ENCODE measurements at regions not wholly inside any gene's neighbourhood (a gene's known extent, or its start where the extent isn't known, plus 50 kb on each side); places are given as distances from the start of the nearest gene placed in this dataset.

DNA sequence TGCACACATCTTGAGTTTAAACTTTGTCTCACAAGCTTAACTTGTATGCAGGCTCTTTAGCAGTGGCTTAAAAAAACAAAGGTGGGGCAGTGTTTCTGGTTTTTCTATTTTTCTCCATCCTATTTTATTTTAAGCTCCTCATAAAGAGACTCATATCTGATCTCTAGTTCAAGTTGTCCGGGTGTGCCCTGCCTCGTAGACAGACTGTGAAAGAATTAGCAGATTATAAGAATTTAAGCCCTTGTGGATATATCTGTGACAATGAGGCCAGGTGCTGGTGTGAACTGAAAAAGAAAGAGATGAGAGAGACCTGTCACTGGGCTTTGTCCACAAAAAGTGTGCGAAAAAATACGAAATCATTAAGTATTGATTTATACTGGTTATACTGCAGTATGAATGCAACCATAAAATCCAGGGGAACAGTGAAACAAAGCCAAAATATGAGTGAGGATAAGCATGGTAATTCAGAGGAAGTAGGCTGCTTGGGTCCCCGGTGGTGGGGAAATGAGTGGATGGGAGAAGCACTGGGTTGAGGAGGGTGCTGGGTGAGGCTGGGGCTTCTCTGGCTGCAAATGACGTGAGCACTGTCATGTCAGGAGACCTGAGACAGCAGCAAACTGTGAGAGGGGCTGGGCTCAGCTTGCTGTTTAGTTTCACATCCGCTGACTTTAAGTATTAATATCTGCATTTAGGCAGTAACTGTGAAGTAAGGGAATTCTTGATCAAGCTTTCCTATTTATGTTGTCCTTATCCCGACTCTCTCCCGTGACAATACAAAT is 179.7 kb upstream of the ANKRD55 start:
- Histone ChIP-seq H3F3A (ENCODE audit: low read depth) (no peaks in the 10 kb centered on the region), H2AFZ (ENCODE audit: low read length) (no peak overlapping the region), H3K4me3 (ENCODE audit: low read length, poor library complexity, severe bottlenecking) (no peak overlapping the region), H3K79me2 (ENCODE audit: insufficient read depth, low read length) (no peaks in the 10 kb centered on the region), H4K20me1 (ENCODE audit: insufficient read depth, low read length, poor library complexity, severe bottlenecking) (no peaks in the 10 kb centered on the region), H3K4me2 (ENCODE audit: low read depth, low read length, poor library complexity, severe bottlenecking) (no peak overlapping the region), H3K36me3 (ENCODE audit: insufficient read depth, low read length) (no peaks in the 10 kb centered on the region), H3K27me3 (ENCODE audit: insufficient read depth, low read length, poor library complexity, severe bottlenecking) (no peaks in the 10 kb centered on the region), H3K9me2 (replicated peaks; ENCODE audit: low read depth, low read length) (no peaks in the 10 kb centered on the region), H3K9me3 (ENCODE audit: insufficient read depth, low read depth, low read length) (no peaks in the 10 kb centered on the region), H3K4me1 (ENCODE audit: insufficient read depth, low read length, poor library complexity, severe bottlenecking) (no peaks in the 10 kb centered on the region), H3K9ac (ENCODE audit: low read depth, low read length, poor library complexity, severe bottlenecking) (no peak overlapping the region)
- TF ChIP-seq, protein P1, sequence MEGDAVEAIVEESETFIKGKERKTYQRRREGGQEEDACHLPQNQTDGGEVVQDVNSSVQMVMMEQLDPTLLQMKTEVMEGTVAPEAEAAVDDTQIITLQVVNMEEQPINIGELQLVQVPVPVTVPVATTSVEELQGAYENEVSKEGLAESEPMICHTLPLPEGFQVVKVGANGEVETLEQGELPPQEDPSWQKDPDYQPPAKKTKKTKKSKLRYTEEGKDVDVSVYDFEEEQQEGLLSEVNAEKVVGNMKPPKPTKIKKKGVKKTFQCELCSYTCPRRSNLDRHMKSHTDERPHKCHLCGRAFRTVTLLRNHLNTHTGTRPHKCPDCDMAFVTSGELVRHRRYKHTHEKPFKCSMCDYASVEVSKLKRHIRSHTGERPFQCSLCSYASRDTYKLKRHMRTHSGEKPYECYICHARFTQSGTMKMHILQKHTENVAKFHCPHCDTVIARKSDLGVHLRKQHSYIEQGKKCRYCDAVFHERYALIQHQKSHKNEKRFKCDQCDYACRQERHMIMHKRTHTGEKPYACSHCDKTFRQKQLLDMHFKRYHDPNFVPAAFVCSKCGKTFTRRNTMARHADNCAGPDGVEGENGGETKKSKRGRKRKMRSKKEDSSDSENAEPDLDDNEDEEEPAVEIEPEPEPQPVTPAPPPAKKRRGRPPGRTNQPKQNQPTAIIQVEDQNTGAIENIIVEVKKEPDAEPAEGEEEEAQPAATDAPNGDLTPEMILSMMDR (conservative IDR thresholded peaks at IDR 0.05; ENCODE audit: low read length): no peak
- no peak for TF ChIP-seq EZH2phosphoT487 (IDR thresholded peaks at IDR 0.05; ENCODE audit: borderline replicate concordance)

DNA sequence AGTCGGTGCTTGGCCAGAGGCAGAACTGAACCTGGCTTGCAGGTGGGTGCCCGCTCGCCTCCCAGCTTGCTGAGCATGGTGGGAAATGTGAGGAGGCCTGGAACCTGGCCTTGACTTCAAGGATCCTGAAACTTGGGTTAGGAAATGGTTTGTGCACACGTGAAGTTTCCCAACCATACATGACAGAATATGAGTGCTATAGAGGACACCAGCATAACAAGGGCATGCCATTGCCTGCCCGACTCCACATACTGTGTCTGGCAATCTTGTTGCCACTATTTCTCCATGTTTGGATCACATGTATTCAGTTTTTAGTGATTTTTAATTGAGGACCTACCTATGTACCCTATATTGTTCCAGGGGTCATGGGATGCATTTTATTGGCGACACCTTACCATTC is 177.6 kb upstream of the ANKRD55 start:
- H3K4me2 ChIP-seq (ENCODE audit: low read depth, low read length, poor library complexity, severe bottlenecking): no peak overlapping the region
- no peaks in the 10 kb centered on the region for H3K36me3 ChIP-seq (ENCODE audit: insufficient read depth, low read length)
- no peaks in the 10 kb centered on the region for H3K4me1 ChIP-seq (ENCODE audit: insufficient read depth, low read length, poor library complexity, severe bottlenecking)
- no peak for TF ChIP-seq EZH2phosphoT487 (IDR thresholded peaks at IDR 0.05; ENCODE audit: borderline replicate concordance)
- TF ChIP-seq, protein P1 (conservative IDR thresholded peaks at IDR 0.05; ENCODE audit: low read length): no peak
- no peak overlapping the region for H3K4me3 ChIP-seq (ENCODE audit: low read length, poor library complexity, severe bottlenecking)
- H2AFZ ChIP-seq (ENCODE audit: low read length): no peak overlapping the region
- no peak overlapping the region for H3K9ac ChIP-seq (ENCODE audit: low read depth, low read length, poor library complexity, severe bottlenecking)
- H3K79me2 ChIP-seq (ENCODE audit: insufficient read depth, low read length): no peaks in the 10 kb centered on the region
- no peaks in the 10 kb centered on the region for H3F3A ChIP-seq (ENCODE audit: low read depth)
- no peaks in the 10 kb centered on the region for H3K27me3 ChIP-seq (ENCODE audit: insufficient read depth, low read length, poor library complexity, severe bottlenecking)
- H3K9me3 ChIP-seq (ENCODE audit: insufficient read depth, low read depth, low read length): no peaks in the 10 kb centered on the region
- H3K9me2 ChIP-seq (replicated peaks; ENCODE audit: low read depth, low read length): no peaks in the 10 kb centered on the region
- H4K20me1 ChIP-seq (ENCODE audit: insufficient read depth, low read length, poor library complexity, severe bottlenecking): no peaks in the 10 kb centered on the region

DNA sequence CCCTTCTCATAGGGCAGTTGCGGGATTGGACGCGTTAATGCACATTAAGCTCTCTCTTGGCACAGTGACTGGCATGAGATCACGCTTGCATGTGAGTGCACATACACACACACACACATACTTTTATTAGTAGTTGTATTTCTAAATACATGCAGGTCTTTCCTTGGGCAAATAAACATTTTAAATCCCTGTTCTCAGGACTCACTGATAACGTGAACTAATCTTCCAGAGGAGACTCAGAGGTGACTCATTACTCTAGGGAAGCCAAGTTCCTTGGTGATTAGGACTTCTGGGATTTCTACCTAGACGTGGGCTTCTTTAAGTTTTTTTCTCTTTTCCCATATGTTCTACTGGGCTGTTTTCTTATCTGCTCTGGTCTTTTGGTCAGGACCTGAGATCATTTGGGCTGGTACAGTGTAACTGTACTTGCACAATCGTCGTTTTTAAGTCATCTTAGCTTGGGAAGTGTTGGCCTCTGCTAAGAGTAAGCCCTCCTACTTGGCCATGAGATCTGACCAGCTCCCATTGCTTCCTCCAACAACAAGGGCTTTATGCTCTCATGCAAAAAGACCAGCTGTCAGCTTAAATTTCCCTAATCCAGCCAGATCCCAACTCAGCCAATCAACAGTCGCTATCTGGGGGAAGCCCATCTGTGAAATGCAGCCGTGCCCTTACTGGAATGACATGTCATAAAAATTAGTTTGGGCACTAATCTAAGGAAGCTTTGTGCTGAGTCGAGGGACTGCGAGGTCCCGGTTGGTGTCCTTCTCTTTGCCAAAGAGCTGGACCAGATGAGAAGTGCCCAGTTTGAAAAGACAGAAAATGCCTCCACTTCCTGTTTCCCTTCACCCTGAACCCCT is 176.4 kb upstream of the ANKRD55 start:
- Histone ChIP-seq H3K9ac (ENCODE audit: low read depth, low read length, poor library complexity, severe bottlenecking) (no peak overlapping the region), H3K36me3 (ENCODE audit: insufficient read depth, low read length) (no peaks in the 10 kb centered on the region), H3K27me3 (ENCODE audit: insufficient read depth, low read length, poor library complexity, severe bottlenecking) (no peaks in the 10 kb centered on the region), H3K9me3 (ENCODE audit: insufficient read depth, low read depth, low read length) (no peaks in the 10 kb centered on the region), H3F3A (ENCODE audit: low read depth) (no peaks in the 10 kb centered on the region), H2AFZ (ENCODE audit: low read length) (no peak overlapping the region), H3K9me2 (replicated peaks; ENCODE audit: low read depth, low read length) (no peaks in the 10 kb centered on the region), H3K4me1 (ENCODE audit: insufficient read depth, low read length, poor library complexity, severe bottlenecking) (no peaks in the 10 kb centered on the region), H3K4me2 (ENCODE audit: low read depth, low read length, poor library complexity, severe bottlenecking) (no peak overlapping the region), H4K20me1 (ENCODE audit: insufficient read depth, low read length, poor library complexity, severe bottlenecking) (no peaks in the 10 kb centered on the region), H3K79me2 (ENCODE audit: insufficient read depth, low read length) (no peaks in the 10 kb centered on the region), H3K4me3 (ENCODE audit: low read length, poor library complexity, severe bottlenecking) (no peak overlapping the region)
- TF ChIP-seq, protein P1 (conservative IDR thresholded peaks at IDR 0.05; ENCODE audit: low read length): no peak
- TF ChIP-seq EZH2phosphoT487 (IDR thresholded peaks at IDR 0.05; ENCODE audit: borderline replicate concordance): no peak

Data from Loucy (cell line).